Erythroblast (primary cell): ENCODE measurements at regions not wholly inside any gene's neighbourhood (a gene's known extent, or its start where the extent isn't known, plus 50 kb on each side); places are given as distances from the start of the nearest gene placed in this dataset.
"Not testable (repeated sequence)": the region's sequence is repeated elsewhere in the genome, so short reads cannot be mapped to it uniquely, and the experiment has no call there.

ENCODE experiments used
- DNase-seq, 2 experiments: peaks; one replicate each; lab custom pipeline; 2025; lab: John Stamatoyannopoulos, UW
- GATA1 ChIP-seq: IDR thresholded peaks from 2 replicates; pipeline ENCODE4 v1.6.1; 2011; ENCODE audit warnings: low read depth, mild to moderate bottlenecking, control low read depth, low read length, moderate library complexity
- POLR2A ChIP-seq: IDR thresholded peaks from 2 replicates; pipeline ENCODE4 v1.6.1; 2011; ENCODE audit warnings: mild to moderate bottlenecking, low read length

- peak; percentile 55 to 72 for DNase-seq
- TF ChIP-seq GATA1 (no peak), POLR2A (no peak)
These were observed 502.7 kb downstream of the UQCRFS1 start for GRCh38 chr19:28710278-28710677.

- TF ChIP-seq GATA1 (no peak), POLR2A (no peak)
- no peak for DNase-seq
These were observed 506.3 kb downstream of the UQCRFS1 start for GRCh38 chr19:28706693-28707092.

GRCh38 chr19:28705008-28705407, 507.9 kb downstream of the UQCRFS1 start:
- TF ChIP-seq POLR2A (no peak), GATA1 (no peak)
- no peak for DNase-seq

GRCh38 chr19:28703400-28703956, 509.5 kb downstream of the UQCRFS1 start:
- no peak for TF ChIP-seq GATA1
- TF ChIP-seq POLR2A, result no peak
- DNase-seq, result no peak

GRCh38 chr19:28701491-28701890, 511.5 kb downstream of the UQCRFS1 start:
- no peak for DNase-seq
- TF ChIP-seq GATA1, result no peak
- no peak for TF ChIP-seq POLR2A

- no peak for TF ChIP-seq GATA1
- TF ChIP-seq POLR2A, result no peak
- DNase-seq, result no peak
These were observed 512.8 kb downstream of the UQCRFS1 start for GRCh38 chr19:28700176-28700575.

GRCh38 chr19:28697308-28697707, 515.6 kb downstream of the UQCRFS1 start:
- TF ChIP-seq GATA1, result no peak
- TF ChIP-seq POLR2A, result no peak
- no peak for DNase-seq

GRCh38 chr19:28694812-28695211, 518.1 kb downstream of the UQCRFS1 start:
- TF ChIP-seq GATA1, result no peak
- DNase-seq, result no peak

GRCh38 chr19:28691683-28692082, 521.3 kb downstream of the UQCRFS1 start:
- no peak for TF ChIP-seq POLR2A
- no peak for TF ChIP-seq GATA1

GRCh38 chr19:28689464-28689863, 523.5 kb downstream of the UQCRFS1 start:
- DNase-seq, result not testable (repeated sequence)

More at GRCh38 chr19:28691683-28692082, 521.3 kb downstream of the UQCRFS1 start:
- no peak for DNase-seq

GRCh38 chr19:28687296-28687695, 525.7 kb downstream of the UQCRFS1 start:
- DNase-seq, result no peak
- TF ChIP-seq POLR2A, result no peak
- TF ChIP-seq GATA1, result no peak

GRCh38 chr19:28686756-28687155, 526.2 kb downstream of the UQCRFS1 start:
- no peak for DNase-seq
- no peak for TF ChIP-seq POLR2A
- no peak for TF ChIP-seq GATA1

GRCh38 chr19:28685802-28686201, 527.1 kb downstream of the UQCRFS1 start:
- TF ChIP-seq GATA1 (no peak), POLR2A (no peak)
- no peak for DNase-seq

- not testable (repeated sequence) for DNase-seq
These were observed 527.9 kb downstream of the UQCRFS1 start for GRCh38 chr19:28685077-28685476.

- no peak for TF ChIP-seq GATA1
- TF ChIP-seq POLR2A, result no peak
- DNase-seq, result no peak
These were observed 532.8 kb downstream of the UQCRFS1 start for GRCh38 chr19:28680111-28680510.
